Islet of Langerhans (tissue), 1 donor: ENCODE measurements at regions not wholly inside any gene's neighbourhood (a gene's known extent, or its start where the extent isn't known, plus 50 kb on each side); places are given as distances from the start of the nearest gene placed in this dataset.
"Not testable (repeated sequence)": the region's sequence is repeated elsewhere in the genome, so short reads cannot be mapped to it uniquely, and the experiment has no call there.

Experiments
- FAIRE-seq: peaks from one replicate; lab custom pipeline; 2011; peaks lifted over from hg19 to GRCh38; lab: Jason Lieb, UNC

- FAIRE-seq = no peak
These were observed 63.6 kb upstream of the CD93 start for GRCh38 chr20:23149623-23150279.

- FAIRE-seq = no peak
These were observed 62.8 kb upstream of the CD93 start for GRCh38 chr20:23148731-23149570.

GRCh38 chr20:23147964-23148730 is 62.0 kb upstream of the CD93 start:
- FAIRE-seq = no peak

- no peak for FAIRE-seq
These were observed 61.5 kb upstream of the CD93 start for GRCh38 chr20:23147647-23147963.

GRCh38 chr20:23146857-23147637 is 60.9 kb upstream of the CD93 start:
- FAIRE-seq = no peak

GRCh38 chr20:23146181-23146580 is 60.1 kb upstream of the CD93 start:
- FAIRE-seq = no peak

GRCh38 chr20:23145281-23145700 is 59.2 kb upstream of the CD93 start:
- no peak for FAIRE-seq

GRCh38 chr20:23144856-23145255 is 58.7 kb upstream of the CD93 start:
- no peak for FAIRE-seq

- FAIRE-seq = no peak
These were observed 58.0 kb upstream of the CD93 start for GRCh38 chr20:23143986-23144690.

- FAIRE-seq = no peak
These were observed 57.0 kb upstream of the CD93 start for GRCh38 chr20:23143098-23143497.

GRCh38 chr20:23142162-23143050 is 56.3 kb upstream of the CD93 start:
- FAIRE-seq = no peak

GRCh38 chr20:23141450-23142161 is 55.5 kb upstream of the CD93 start:
- FAIRE-seq = no peak

GRCh38 chr20:23140991-23141390 is 54.9 kb upstream of the CD93 start:
- FAIRE-seq = no peak

- FAIRE-seq = not testable (repeated sequence)
These were observed 53.9 kb upstream of the CD93 start for GRCh38 chr20:23139984-23140383.

GRCh38 chr20:23139524-23139923 is 53.4 kb upstream of the CD93 start:
- no peak for FAIRE-seq

GRCh38 chr20:23138682-23139081 is 52.6 kb upstream of the CD93 start:
- FAIRE-seq = no peak

- no peak for FAIRE-seq
These were observed 52.1 kb upstream of the CD93 start for GRCh38 chr20:23138226-23138625.

- FAIRE-seq = no peak
These were observed 51.0 kb upstream of the CD93 start for GRCh38 chr20:23136893-23137745.
